GM12874 (cell line): ENCODE measurements at regions not wholly inside any gene's neighbourhood (a gene's known extent, or its start where the extent isn't known, plus 50 kb on each side); places are given as distances from the start of the nearest gene placed in this dataset.

Source experiments
- TF ChIP-seq, protein P1 (sequence below): IDR thresholded peaks from 2 replicates; pipeline ENCODE4 v1.5.1; 2011; ENCODE audit warnings: low read depth, mild to moderate bottlenecking, control low read depth, low read length, moderate library complexity; ENCODE audit not compliant: insufficient read depth

- TF ChIP-seq, protein P1, sequence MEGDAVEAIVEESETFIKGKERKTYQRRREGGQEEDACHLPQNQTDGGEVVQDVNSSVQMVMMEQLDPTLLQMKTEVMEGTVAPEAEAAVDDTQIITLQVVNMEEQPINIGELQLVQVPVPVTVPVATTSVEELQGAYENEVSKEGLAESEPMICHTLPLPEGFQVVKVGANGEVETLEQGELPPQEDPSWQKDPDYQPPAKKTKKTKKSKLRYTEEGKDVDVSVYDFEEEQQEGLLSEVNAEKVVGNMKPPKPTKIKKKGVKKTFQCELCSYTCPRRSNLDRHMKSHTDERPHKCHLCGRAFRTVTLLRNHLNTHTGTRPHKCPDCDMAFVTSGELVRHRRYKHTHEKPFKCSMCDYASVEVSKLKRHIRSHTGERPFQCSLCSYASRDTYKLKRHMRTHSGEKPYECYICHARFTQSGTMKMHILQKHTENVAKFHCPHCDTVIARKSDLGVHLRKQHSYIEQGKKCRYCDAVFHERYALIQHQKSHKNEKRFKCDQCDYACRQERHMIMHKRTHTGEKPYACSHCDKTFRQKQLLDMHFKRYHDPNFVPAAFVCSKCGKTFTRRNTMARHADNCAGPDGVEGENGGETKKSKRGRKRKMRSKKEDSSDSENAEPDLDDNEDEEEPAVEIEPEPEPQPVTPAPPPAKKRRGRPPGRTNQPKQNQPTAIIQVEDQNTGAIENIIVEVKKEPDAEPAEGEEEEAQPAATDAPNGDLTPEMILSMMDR, result no peak
These were observed 129.3 kb upstream of the IER5L start for GRCh38 chr9:129307227-129307970.

DNA sequence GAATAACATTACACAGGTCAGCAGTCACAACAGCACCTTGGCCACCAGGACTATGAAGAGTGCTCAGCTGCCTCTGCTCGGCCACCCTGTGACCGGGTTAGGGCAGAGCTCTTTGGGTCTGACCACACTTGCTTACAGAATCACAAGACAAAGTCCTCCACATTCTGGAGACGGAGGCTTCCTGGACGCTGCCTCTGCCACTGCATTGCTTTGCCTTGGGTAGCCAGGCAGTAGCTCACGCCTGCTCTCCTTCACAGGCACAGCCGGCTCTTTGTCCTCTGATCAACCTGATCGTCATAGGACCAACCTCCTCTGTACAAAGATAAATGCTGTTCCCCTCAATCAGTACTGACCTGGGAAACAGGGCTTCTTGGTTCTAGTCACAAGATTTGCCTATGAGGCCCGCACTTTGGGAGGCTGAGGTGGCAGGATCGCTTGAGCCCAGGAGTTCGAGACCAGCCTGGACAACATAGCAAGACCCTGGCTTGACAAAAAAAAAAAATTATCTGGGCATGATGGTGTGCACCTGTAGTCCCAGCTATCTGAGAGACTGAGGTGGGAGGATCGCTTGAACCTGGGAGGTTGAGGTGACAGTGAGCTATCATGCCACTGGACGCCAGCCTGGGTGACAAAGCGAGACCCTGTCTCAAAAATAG is 128.4 kb upstream of the IER5L start:
- TF ChIP-seq, protein P1, result no peak

GRCh38 chr9:129305246-129305645 is 127.2 kb upstream of the IER5L start:
- TF ChIP-seq, protein P1, result no peak

- TF ChIP-seq, protein P1, result no peak
These were observed 123.9 kb upstream of the IER5L start for GRCh38 chr9:129301941-129302340.

DNA sequence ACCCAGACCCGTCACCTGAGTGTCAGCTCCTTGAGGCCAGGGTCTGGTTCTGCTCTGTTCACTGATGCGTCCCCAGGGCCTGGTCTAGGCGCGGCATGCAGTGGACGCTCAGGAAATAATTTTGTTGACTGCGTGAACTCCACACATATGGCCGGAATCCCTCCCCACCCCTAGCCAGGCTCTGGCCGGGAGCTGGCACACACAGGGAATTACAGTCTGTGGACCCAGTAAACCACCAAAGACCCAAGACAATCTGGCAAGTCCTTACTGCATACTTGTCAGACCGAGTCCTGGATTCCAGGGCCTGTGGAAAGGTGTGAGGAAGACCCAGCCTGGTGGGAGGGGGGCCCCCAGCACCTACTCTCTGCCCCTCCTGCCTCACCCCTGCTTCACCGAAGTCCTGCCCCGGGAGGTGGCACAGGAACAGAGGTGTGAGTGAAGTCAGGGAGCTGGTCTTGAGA is 113.0 kb upstream of the IER5L start:
- TF ChIP-seq, protein P1, result no peak

- TF ChIP-seq, protein P1, result no peak
These were observed 112.5 kb upstream of the IER5L start for GRCh38 chr9:129290606-129291005.

DNA sequence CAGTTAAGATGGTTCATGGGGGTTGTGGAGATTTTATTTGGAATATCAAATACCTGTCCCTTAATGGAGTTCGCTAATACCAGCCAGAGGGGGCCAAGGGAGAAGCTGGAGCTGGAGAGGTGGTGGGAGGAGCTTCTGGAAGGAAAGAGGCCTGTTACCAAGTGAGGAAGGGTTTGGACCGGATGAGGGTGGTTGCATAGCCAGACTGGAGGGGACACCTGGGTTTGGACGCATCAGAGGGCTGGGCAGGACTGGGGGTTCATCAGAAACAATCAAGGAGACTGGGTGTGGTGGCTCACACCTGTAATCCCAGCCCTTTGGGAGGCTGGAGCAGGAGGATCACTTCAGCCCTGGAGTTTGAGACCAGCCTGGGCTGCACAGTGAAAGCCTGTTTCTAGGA is 111.8 kb upstream of the IER5L start:
- TF ChIP-seq, protein P1, result no peak
